MM.1S (cell line): ENCODE measurements at regions not wholly inside any gene's neighbourhood (a gene's known extent, or its start where the extent isn't known, plus 50 kb on each side); places are given as distances from the start of the nearest gene placed in this dataset.

ENCODE experiments used
- EZH2 ChIP-seq: fragments of 300-600 bp; sonication (generic); optimal IDR thresholded peaks from 2 replicates; pipeline ENCODE3; 2017; ENCODE audit warnings: low read depth, mild to moderate bottlenecking, antibody characterized with exemption, low read length, mixed read lengths
- TF ChIP-seq, protein P1 (sequence below): fragments of 300-600 bp; sonication (generic); IDR thresholded peaks from 2 replicates; pipeline ENCODE4 v1.5.1; 2016; ENCODE audit warnings: antibody characterized with exemption, low read length, mixed read lengths

DNA sequence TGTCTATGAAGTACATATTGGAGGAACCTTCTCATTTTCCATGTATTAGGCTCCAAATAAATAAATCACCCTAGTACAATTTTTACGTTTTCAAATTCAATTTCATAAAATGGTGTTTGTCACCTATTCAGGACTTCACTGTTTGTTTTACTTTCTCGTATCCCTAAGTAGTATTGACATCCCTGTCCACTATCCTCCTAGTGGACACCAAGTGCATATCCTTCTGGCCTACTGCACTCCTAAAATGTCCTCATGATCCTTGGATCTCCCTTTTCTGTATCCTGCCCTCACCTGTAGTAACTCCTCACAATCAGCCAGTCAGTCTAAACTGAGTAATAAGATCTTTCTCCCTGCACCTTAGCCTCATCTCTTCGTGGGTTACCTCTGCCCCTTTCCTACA is 539.9 kb downstream of the DMRTA1 start:
- TF ChIP-seq, protein P1, sequence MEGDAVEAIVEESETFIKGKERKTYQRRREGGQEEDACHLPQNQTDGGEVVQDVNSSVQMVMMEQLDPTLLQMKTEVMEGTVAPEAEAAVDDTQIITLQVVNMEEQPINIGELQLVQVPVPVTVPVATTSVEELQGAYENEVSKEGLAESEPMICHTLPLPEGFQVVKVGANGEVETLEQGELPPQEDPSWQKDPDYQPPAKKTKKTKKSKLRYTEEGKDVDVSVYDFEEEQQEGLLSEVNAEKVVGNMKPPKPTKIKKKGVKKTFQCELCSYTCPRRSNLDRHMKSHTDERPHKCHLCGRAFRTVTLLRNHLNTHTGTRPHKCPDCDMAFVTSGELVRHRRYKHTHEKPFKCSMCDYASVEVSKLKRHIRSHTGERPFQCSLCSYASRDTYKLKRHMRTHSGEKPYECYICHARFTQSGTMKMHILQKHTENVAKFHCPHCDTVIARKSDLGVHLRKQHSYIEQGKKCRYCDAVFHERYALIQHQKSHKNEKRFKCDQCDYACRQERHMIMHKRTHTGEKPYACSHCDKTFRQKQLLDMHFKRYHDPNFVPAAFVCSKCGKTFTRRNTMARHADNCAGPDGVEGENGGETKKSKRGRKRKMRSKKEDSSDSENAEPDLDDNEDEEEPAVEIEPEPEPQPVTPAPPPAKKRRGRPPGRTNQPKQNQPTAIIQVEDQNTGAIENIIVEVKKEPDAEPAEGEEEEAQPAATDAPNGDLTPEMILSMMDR: no peak
- TF ChIP-seq EZH2: no peak
